ENCODE measurements at regions not wholly inside any gene's neighbourhood (a gene's known extent, or its start where the extent isn't known, plus 50 kb on each side); places are given as distances from the start of the nearest gene placed in this dataset.

GRCh38 chr12:11946161-11946560 is 124.6 kb upstream of the BCL2L14 start:
- DNase-seq (ENCODE audit: low read depth), result no peak

GRCh38 chr12:11947213-11947612 is 123.5 kb upstream of the BCL2L14 start:
- no peak for DNase-seq (ENCODE audit: low read depth)

GRCh38 chr12:11949738-11950411 is 120.9 kb upstream of the BCL2L14 start:
- DNase-seq (ENCODE audit: low read depth), result no peak

- DNase-seq (ENCODE audit: low read depth), result no peak
These were observed 119.5 kb upstream of the BCL2L14 start for GRCh38 chr12:11951209-11951608.

- no peak for DNase-seq (ENCODE audit: low read depth)
These were observed 117.2 kb upstream of the BCL2L14 start for GRCh38 chr12:11953523-11953922.

- DNase-seq (ENCODE audit: low read depth), result peak; percentile 15
These were observed 116.6 kb upstream of the BCL2L14 start for GRCh38 chr12:11954181-11954580.

GRCh38 chr12:11958221-11959091 is 112.3 kb upstream of the BCL2L14 start:
- peak; percentile 96 for DNase-seq (ENCODE audit: low read depth)

- DNase-seq (ENCODE audit: low read depth), result peak; percentile 71
These were observed 111.5 kb upstream of the BCL2L14 start for GRCh38 chr12:11959117-11959823.

GRCh38 chr12:11960646-11961045 is 110.1 kb upstream of the BCL2L14 start:
- DNase-seq (ENCODE audit: low read depth), result no peak

- no peak for DNase-seq (ENCODE audit: low read depth)
These were observed 109.1 kb upstream of the BCL2L14 start for GRCh38 chr12:11961686-11962085.

- no peak for DNase-seq (ENCODE audit: low read depth)
These were observed 107.9 kb upstream of the BCL2L14 start for GRCh38 chr12:11962860-11963259.

- no peak for DNase-seq (ENCODE audit: low read depth)
These were observed 106.8 kb upstream of the BCL2L14 start for GRCh38 chr12:11963841-11964471.

- no peak for DNase-seq (ENCODE audit: low read depth)
These were observed 105.4 kb upstream of the BCL2L14 start for GRCh38 chr12:11965258-11965910.

GRCh38 chr12:11967376-11968047 is 103.2 kb upstream of the BCL2L14 start:
- no peak for DNase-seq (ENCODE audit: low read depth)

- no peak for DNase-seq (ENCODE audit: low read depth)
These were observed 102.7 kb upstream of the BCL2L14 start for GRCh38 chr12:11968048-11968383.

GRCh38 chr12:11968516-11968915 is 102.2 kb upstream of the BCL2L14 start:
- no peak for DNase-seq (ENCODE audit: low read depth)

- no peak for DNase-seq (ENCODE audit: low read depth)
These were observed 101.1 kb upstream of the BCL2L14 start for GRCh38 chr12:11969437-11970154.

- no peak for DNase-seq (ENCODE audit: low read depth)
These were observed 100.6 kb upstream of the BCL2L14 start for GRCh38 chr12:11970155-11970520.

GRCh38 chr12:11973396-11973795 is 97.3 kb upstream of the BCL2L14 start:
- no peak for DNase-seq (ENCODE audit: low read depth)

GRCh38 chr12:11976005-11976404 is 94.7 kb upstream of the BCL2L14 start:
- no peak for DNase-seq (ENCODE audit: low read depth)

All from HT1080 (cell line).